Esophagus (tissue), 2 donors: ENCODE measurements at regions not wholly inside any gene's neighbourhood (a gene's known extent, or its start where the extent isn't known, plus 50 kb on each side); places are given as distances from the start of the nearest gene placed in this dataset.

Experiments used
- H3K27ac ChIP-seq, 2 donors: one replicate each; pipeline ENCODE4 v1.5.1; 2013; ENCODE audit warnings: low read depth in 2 of 2, mild to moderate bottlenecking in 2 of 2, inconsistent platforms in 1 of 2, low read length in 1 of 2, moderate library complexity in 1 of 2
- H3K27me3 ChIP-seq, 2 donors: one replicate each; pipeline ENCODE4 v1.6.1; 2013; ENCODE audit warnings: low read length in 2 of 2, control low read depth in 1 of 2, mild to moderate bottlenecking in 1 of 2; ENCODE audit not compliant: insufficient read depth in 2 of 2, control insufficient read depth in 1 of 2
- H3K36me3 ChIP-seq, 2 donors: one replicate each; pipeline ENCODE4 v1.6.1; 2013; ENCODE audit warnings: low read length in 1 of 2; ENCODE audit not compliant: control insufficient read depth in 2 of 2, insufficient read depth in 2 of 2
- H3K4me1 ChIP-seq, 2 donors: one replicate each; pipeline ENCODE4 v1.6.1; 2013; ENCODE audit warnings: low read length in 1 of 2; ENCODE audit not compliant: control insufficient read depth in 2 of 2, insufficient read depth in 2 of 2
- H3K4me3 ChIP-seq, 2 donors: one replicate each; pipeline ENCODE4 v1.5.1; 2013; ENCODE audit warnings: low read length in 2 of 2, mild to moderate bottlenecking in 2 of 2, low read depth in 1 of 2, moderate library complexity in 1 of 2
- H3K9me3 ChIP-seq, 2 donors: one replicate each; pipeline ENCODE4 v1.6.1; 2013; ENCODE audit warnings: mild to moderate bottlenecking in 2 of 2, low read depth in 1 of 2, low read length in 1 of 2, moderate library complexity in 1 of 2; ENCODE audit not compliant: control insufficient read depth in 2 of 2, insufficient read depth in 1 of 2
- WGBS, 2 donors: extraction: QIAGEN DNeasy Blood & Tissue Kit; methylation state at CpG; one replicate each; pipeline ENCODE4 v1.1.7; 2013; 5-methylcytosine and 5-hydroxymethylcytosine counted together
- donor health status: healthy with polysubstance abuse.
- donor health status: Bipolar disorder and iron deficiency.

DNA sequence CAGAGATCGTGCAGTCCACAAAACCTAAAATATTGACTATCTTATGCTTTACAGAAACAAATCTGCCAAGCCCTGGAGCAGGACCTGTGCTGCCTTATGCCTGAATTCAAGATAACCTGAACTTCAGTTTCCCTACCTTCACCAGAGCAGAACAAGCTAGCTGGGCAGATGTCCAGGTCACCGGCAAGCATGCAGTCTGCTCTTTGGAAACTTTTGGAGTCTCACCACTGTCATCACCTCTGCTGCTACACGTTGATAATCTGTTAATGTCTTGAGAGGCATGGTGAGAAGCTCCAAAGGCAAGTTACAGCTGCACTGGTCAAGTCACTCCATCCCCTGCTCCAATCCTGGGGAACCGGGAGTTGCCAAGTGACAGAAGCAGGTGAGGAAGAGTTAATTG is 354.2 kb downstream of the RBM43 start:
- Histone ChIP-seq H3K27me3 (no peaks in the 10 kb centered on the region), H3K9me3 (no peaks in the 10 kb centered on the region), H3K4me3 (no peak overlapping the region), H3K27ac (no peak overlapping the region), H3K4me1 (no peaks in the 10 kb centered on the region), H3K36me3 (no peaks in the 10 kb centered on the region)
- 62 to 69% methylated on average over 4 of the region's 4 CpGs for WGBS, 2 donors

- Histone ChIP-seq H3K4me1 (no peaks in the 10 kb centered on the region), H3K9me3 (peaks cover 0 to 5% of the 10 kb centered on the region in 2 donors), H3K36me3 (no peaks in the 10 kb centered on the region), H3K27ac (no peak overlapping the region), H3K27me3 (no peaks in the 10 kb centered on the region), H3K4me3 (no peak overlapping the region)
- 81 to 88% methylated on average over 3 of the region's 3 CpGs for WGBS, 2 donors
Measured at GRCh38 chr2:150903461-150903860, 358.2 kb downstream of the RBM43 start.

GRCh38 chr2:150903055-150903454 is 358.6 kb downstream of the RBM43 start:
- H3K9me3 ChIP-seq: peaks cover 0 to 5% of the 10 kb centered on the region in 2 donors
- no peak overlapping the region for H3K27ac ChIP-seq
- no peaks in the 10 kb centered on the region for H3K36me3 ChIP-seq
- no peaks in the 10 kb centered on the region for H3K27me3 ChIP-seq
- H3K4me3 ChIP-seq: no peak overlapping the region
- no peaks in the 10 kb centered on the region for H3K4me1 ChIP-seq
- 69 to 86% methylated on average over 1 of the region's 1 CpG for WGBS, 2 donors

- Histone ChIP-seq H3K9me3 (peaks cover 0 to 5% of the 10 kb centered on the region in 2 donors), H3K36me3 (no peaks in the 10 kb centered on the region), H3K27ac (no peak overlapping the region), H3K4me1 (no peaks in the 10 kb centered on the region), H3K27me3 (no peaks in the 10 kb centered on the region), H3K4me3 (no peak overlapping the region)
- 63 to 64% methylated on average over 1 of the region's 1 CpG for WGBS, 2 donors
Measured at GRCh38 chr2:150900913-150901312, 360.8 kb downstream of the RBM43 start.

- Histone ChIP-seq H3K27me3 (no peaks in the 10 kb centered on the region), H3K9me3 (no peaks in the 10 kb centered on the region), H3K36me3 (no peaks in the 10 kb centered on the region), H3K4me3 (no peak overlapping the region), H3K4me1 (no peaks in the 10 kb centered on the region), H3K27ac (no peak overlapping the region)
- 96 to 98% methylated on average over 1 of the region's 1 CpG for WGBS, 2 donors
Measured at GRCh38 chr2:150895968-150896367, 365.7 kb downstream of the RBM43 start.

DNA sequence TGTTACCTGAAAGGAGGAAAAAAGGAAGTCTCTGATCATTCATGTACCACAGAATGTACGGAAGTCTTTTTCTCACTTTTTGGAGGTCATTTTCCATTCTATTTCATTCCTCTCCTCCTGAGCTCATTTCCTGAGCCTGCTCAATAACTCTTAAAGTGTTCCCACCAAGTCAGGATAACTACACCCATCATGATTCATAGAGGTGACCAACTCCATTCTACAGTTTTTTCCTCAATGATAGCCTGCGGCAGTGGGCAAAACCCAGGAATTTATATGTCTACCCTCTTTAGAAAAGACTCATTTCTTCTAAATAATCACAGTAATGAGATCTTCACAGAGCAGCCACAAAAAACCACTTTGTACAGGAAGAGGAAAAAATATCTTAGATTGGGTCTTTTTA is 372.5 kb downstream of the RBM43 start:
- H3K4me3 ChIP-seq: no peak overlapping the region
- no peaks in the 10 kb centered on the region for H3K4me1 ChIP-seq
- H3K27ac ChIP-seq: no peak overlapping the region
- no peaks in the 10 kb centered on the region for H3K36me3 ChIP-seq
- H3K27me3 ChIP-seq: no peaks in the 10 kb centered on the region
- 89 to 93% methylated on average over 2 of the region's 2 CpGs for WGBS, 2 donors
- H3K9me3 ChIP-seq: no peaks in the 10 kb centered on the region

DNA sequence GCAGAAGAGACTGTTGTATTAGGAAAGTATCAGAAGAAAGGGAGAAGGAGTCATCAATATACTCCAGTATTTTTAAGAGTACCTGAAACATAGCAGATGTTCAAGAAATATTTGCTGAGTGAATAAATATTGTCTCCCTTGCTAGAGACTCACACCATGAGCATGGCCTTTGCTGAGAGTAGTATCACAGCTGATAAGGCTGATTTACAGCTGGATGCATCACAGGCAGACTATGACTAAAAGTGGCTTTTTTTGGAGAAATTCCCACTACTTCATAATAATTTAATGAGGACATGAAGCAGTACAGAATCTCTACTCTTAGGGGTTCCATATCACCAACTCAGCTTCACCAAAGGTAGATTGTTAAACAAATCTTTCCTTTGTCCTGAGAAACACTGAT is 373.3 kb downstream of the RBM43 start:
- H3K36me3 ChIP-seq: no peaks in the 10 kb centered on the region
- H3K27ac ChIP-seq: no peak overlapping the region
- no peak overlapping the region for H3K4me3 ChIP-seq
- H3K9me3 ChIP-seq: no peaks in the 10 kb centered on the region
- no peaks in the 10 kb centered on the region for H3K27me3 ChIP-seq
- H3K4me1 ChIP-seq: no peaks in the 10 kb centered on the region

- Histone ChIP-seq H3K27ac (no peak overlapping the region), H3K9me3 (no peaks in the 10 kb centered on the region), H3K4me3 (no peak overlapping the region), H3K4me1 (no peaks in the 10 kb centered on the region), H3K27me3 (no peaks in the 10 kb centered on the region), H3K36me3 (no peaks in the 10 kb centered on the region)
- 44 to 59% methylated on average over 3 of the region's 3 CpGs for WGBS, 2 donors
Measured at GRCh38 chr2:150887926-150888325, 373.7 kb downstream of the RBM43 start.

GRCh38 chr2:150885774-150886386 is 375.8 kb downstream of the RBM43 start:
- no peaks in the 10 kb centered on the region for H3K36me3 ChIP-seq
- 75 to 78% methylated on average over 3 of the region's 3 CpGs for WGBS, 2 donors
- no peak overlapping the region for H3K27ac ChIP-seq
- H3K9me3 ChIP-seq: no peaks in the 10 kb centered on the region
- no peaks in the 10 kb centered on the region for H3K4me1 ChIP-seq
- no peaks in the 10 kb centered on the region for H3K27me3 ChIP-seq
- no peak overlapping the region for H3K4me3 ChIP-seq

DNA sequence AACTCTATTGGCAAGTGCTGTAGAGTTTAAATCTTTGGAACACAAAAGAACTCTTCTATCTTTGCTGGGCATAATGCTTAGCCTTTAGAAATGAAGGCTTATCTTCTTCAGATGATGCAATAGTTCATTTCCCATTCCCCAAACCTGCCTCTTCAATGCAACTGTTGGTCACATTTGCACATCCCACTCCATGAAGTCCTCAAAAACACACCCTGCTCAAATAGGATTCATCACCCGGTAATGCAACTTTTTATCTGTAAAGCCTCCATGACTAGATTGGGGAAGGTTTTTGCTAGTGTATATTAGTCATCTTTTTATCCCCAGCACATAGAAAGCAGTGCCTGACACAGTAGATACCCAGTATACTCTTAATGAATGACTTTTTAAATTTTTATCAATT is 376.4 kb downstream of the RBM43 start:
- H3K9me3 ChIP-seq: no peaks in the 10 kb centered on the region
- no peaks in the 10 kb centered on the region for H3K4me1 ChIP-seq
- no peak overlapping the region for H3K4me3 ChIP-seq
- no peaks in the 10 kb centered on the region for H3K36me3 ChIP-seq
- H3K27ac ChIP-seq: no peak overlapping the region
- H3K27me3 ChIP-seq: no peaks in the 10 kb centered on the region
- 88 to 90% methylated on average over 1 of the region's 1 CpG for WGBS, 2 donors
